ENCODE measurements at regions not wholly inside any gene's neighbourhood (a gene's known extent, or its start where the extent isn't known, plus 50 kb on each side); places are given as distances from the start of the nearest gene placed in this dataset.

- intact Hi-C loops (cut with micrococcal nuclease) = loop anchor here (5.0 kb wide), 1 partner anchor 608 kb away; no protein-coding TSS in a partner anchor
- no peak for ATAC-seq (ENCODE audit: low read depth)
Measured at GRCh38 chr16:65659758-65660157, 537.9 kb upstream of the CDH11 start.

More at GRCh38 chr16:65659758-65660157, 537.9 kb upstream of the CDH11 start:
- Histone ChIP-seq H3K4ac (ENCODE audit: low read depth, low read length) (no peak overlapping the region), H3K4me2 (ENCODE audit: low read depth, low read length) (no peak overlapping the region), H3K79me1 (ENCODE audit: low read depth in 1 of 2, low read length in 2 of 2) (no peaks in the 10 kb centered on the region), H3K9ac (ENCODE audit: low read depth, low read length) (no peak overlapping the region), H3K56ac (ENCODE audit: extremely low read depth, insufficient read depth, low read length) (no peak overlapping the region), H3K4me1 (ENCODE audit: control insufficient read depth, insufficient read depth, low read length) (peaks cover 5% of the 10 kb centered on the region), H3K9me3 (ENCODE audit: control insufficient read depth, insufficient read depth, low read length) (no peaks in the 10 kb centered on the region; the same call in 1 of the 2 replicates), H4K20me1 (ENCODE audit: insufficient read depth, low read length) (no peaks in the 10 kb centered on the region), H4K5ac (ENCODE audit: low read depth, low read length) (no peak overlapping the region; the same call in 1 of the 2 replicates), H3K4me3 (ENCODE audit: insufficient read depth, low read depth, low read length) (no peak overlapping the region), H3K23ac (ENCODE audit: low read depth, low read length) (no peak overlapping the region), H3K14ac (replicated peaks; ENCODE audit: low read depth, low read length) (no peak overlapping the region), H2BK5ac (ENCODE audit: low read depth, low read length, poor library complexity, severe bottlenecking) (no peak overlapping the region), H3K27me3 (ENCODE audit: control insufficient read depth, insufficient read depth, low read length) (peaks cover 4% of the 10 kb centered on the region; the same call in 1 of the 2 replicates), H3K27ac (ENCODE audit: insufficient read depth, low read length) (no peak overlapping the region), H2BK120ac (ENCODE audit: low read depth, low read length) (no peak overlapping the region), H2AFZ (replicated peaks; ENCODE audit: low read length, poor library complexity) (peak overlapping the region; percentile 8), H2BK15ac (ENCODE audit: low read depth, low read length) (no peak overlapping the region), H3K9me1 (ENCODE audit: insufficient read depth, low read length) (peaks cover 9% of the 10 kb centered on the region), H2BK20ac (ENCODE audit: low read depth, low read length) (no peak overlapping the region), H4K8ac (ENCODE audit: low read depth in 2 of 2, low read length in 2 of 2) (no peak overlapping the region), H3K36me3 (ENCODE audit: control insufficient read depth, insufficient read depth, low read length) (no peaks in the 10 kb centered on the region), H4K91ac (ENCODE audit: insufficient read depth, low read depth, low read length) (no peak overlapping the region; the same call in 1 of the 2 replicates), H2AK5ac (ENCODE audit: low read depth, low read length) (peak overlapping the region; percentile 56), H3K18ac (ENCODE audit: low read depth, low read length) (no peak overlapping the region; the same call in 1 of the 2 replicates), H2AK9ac (replicated peaks; ENCODE audit: low read depth, low read length, poor library complexity) (no peak overlapping the region)
- in situ Hi-C loops (cut with MboI; ENCODE audit: low sequenced_read_pairs) (no loop called here), dilution Hi-C loops (cut with HindIII; ENCODE audit: low sequenced_read_pairs, unreplicated experiment) (no loop called here)
- no peak for DNase-seq
- TF ChIP-seq FOS (IDR thresholded peaks at IDR 0.05; ENCODE audit: low read depth, low read length) (no peak), RFX5 (IDR thresholded peaks at IDR 0.05; ENCODE audit: low read depth, low read length) (no peak), MXI1 (IDR thresholded peaks at IDR 0.05; ENCODE audit: borderline replicate concordance, low read depth, low read length) (no peak), BHLHE40 (IDR thresholded peaks at IDR 0.05; ENCODE audit: low read depth, low read length) (no peak), POLR2A (IDR thresholded peaks at IDR 0.05; ENCODE audit: low read depth, low read length) (no peak), CTCF (conservative IDR thresholded peaks at IDR 0.05; ENCODE audit: low read depth, low read length) (no peak), NFE2L2 (IDR thresholded peaks at IDR 0.05; ENCODE audit: low read depth, low read length) (no peak), RCOR1 (IDR thresholded peaks at IDR 0.05; ENCODE audit: insufficient replicate concordance, low read length) (no peak), RAD21 (IDR thresholded peaks at IDR 0.05; ENCODE audit: low read length) (no peak), CEBPB (IDR thresholded peaks at IDR 0.05; ENCODE audit: low read depth, low read length) (no peak), MAFK (IDR thresholded peaks at IDR 0.05; ENCODE audit: low read depth, low read length) (no peak), CHD1 (IDR thresholded peaks at IDR 0.05; ENCODE audit: low read depth, low read length) (no peak), SMC3 (IDR thresholded peaks at IDR 0.05; ENCODE audit: low read depth, low read length) (no peak), ELK1 (IDR thresholded peaks at IDR 0.05; ENCODE audit: borderline replicate concordance, low read depth, low read length) (no peak), MAZ (IDR thresholded peaks at IDR 0.05; ENCODE audit: borderline replicate concordance, low read depth, low read length) (no peak)
- TF ChIP-seq, protein P1, sequence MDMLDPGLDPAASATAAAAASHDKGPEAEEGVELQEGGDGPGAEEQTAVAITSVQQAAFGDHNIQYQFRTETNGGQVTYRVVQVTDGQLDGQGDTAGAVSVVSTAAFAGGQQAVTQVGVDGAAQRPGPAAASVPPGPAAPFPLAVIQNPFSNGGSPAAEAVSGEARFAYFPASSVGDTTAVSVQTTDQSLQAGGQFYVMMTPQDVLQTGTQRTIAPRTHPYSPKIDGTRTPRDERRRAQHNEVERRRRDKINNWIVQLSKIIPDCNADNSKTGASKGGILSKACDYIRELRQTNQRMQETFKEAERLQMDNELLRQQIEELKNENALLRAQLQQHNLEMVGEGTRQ (IDR thresholded peaks at IDR 0.05; ENCODE audit: low read depth, low read length) = no peak
- BruUV-seq (replicated peaks) = no TSS peak
- ChIA-PET CTCF (no interaction called here), POLR2A (ENCODE audit: unreplicated experiment) (no interaction called here)
- 93% methylated on average over 3 of the region's 7 CpGs; no CpG with 5 or more reads in 1 of the 2 experiments for WGBS, 2 experiments (ENCODE audit: extremely low coverage in 2 of 2, insufficient read length in 1 of 2)
